ENCODE measurements at regions not wholly inside any gene's neighbourhood (a gene's known extent, or its start where the extent isn't known, plus 50 kb on each side); places are given as distances from the start of the nearest gene placed in this dataset.
"Not testable (repeated sequence)": the region's sequence is repeated elsewhere in the genome, so short reads cannot be mapped to it uniquely, and the experiment has no call there.

DNA sequence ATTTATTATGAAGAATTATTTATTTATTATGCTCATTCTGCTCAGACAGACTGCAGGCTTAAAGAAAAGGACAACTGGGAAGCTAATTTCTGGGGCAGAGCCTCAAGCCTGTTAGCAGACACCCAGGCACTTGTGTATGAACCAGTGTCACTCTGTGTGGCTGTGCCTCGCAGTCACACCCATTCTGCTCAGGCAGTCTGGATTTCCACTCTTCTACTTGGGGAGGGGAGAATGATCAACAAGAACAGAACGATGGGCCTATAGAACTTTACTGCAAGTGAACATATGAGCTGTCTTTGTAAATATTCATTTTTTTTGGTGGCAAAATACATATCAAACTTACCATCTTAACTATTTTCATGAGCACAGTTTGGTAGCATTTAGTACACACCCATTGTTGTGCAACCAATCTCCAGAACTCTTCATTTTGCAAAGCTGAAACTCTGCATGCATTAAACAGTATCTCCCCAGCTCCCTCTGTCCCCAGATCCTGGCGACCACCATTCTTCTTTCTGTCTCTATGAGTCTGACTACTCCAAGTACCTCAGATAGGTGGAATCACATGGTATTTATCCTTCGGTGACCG, 181.7 kb downstream of the NUFIP1 start:
- POLR2A ChIA-PET = no interaction called here
- ATAC-seq (no peak), DNase-seq (no peak)
- no peaks in the 10 kb centered on the region for H3K4me1 Mint-ChIP-seq (ENCODE audit: low read depth)
- H3K27me3 Mint-ChIP-seq (ENCODE audit: low read depth) = peaks cover 4% of the 10 kb centered on the region
- no peak overlapping the region for H3K27ac Mint-ChIP-seq
- H3K36me3 Mint-ChIP-seq (ENCODE audit: low read depth) = no peaks in the 10 kb centered on the region
- H3K9me3 Mint-ChIP-seq (ENCODE audit: insufficient read depth) = no peaks in the 10 kb centered on the region
- H3K4me3 Mint-ChIP-seq = no peak overlapping the region
- CTCF ChIA-PET = no interaction called here

DNA sequence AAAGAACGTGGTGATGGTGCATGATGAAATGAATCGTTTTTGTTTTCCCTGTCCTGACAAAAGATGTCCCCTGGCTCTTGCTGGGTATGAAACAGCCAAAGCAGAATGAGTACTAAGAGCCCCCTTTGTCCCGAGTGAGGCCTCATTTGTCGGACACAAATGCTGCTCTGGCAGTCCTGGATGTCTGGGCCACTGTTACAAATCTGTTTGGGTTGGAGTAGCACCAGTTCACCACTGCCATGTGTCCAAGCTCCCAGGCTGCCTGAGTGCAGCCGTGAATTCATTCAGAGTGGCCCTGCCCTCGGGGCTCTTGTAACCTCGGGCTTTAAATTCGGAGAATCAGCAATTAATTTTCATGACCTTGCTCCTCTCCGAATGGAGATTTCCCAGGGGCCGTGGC, 182.4 kb downstream of the NUFIP1 start:
- ChIA-PET CTCF (no interaction called here), POLR2A (no interaction called here)
- peaks cover 4% of the 10 kb centered on the region for H3K27me3 Mint-ChIP-seq (ENCODE audit: low read depth)
- H3K9me3 Mint-ChIP-seq (ENCODE audit: insufficient read depth) = no peaks in the 10 kb centered on the region
- no peaks in the 10 kb centered on the region for H3K4me1 Mint-ChIP-seq (ENCODE audit: low read depth)
- ATAC-seq = no peak
- no peaks in the 10 kb centered on the region for H3K36me3 Mint-ChIP-seq (ENCODE audit: low read depth)
- DNase-seq = no peak
- H3K4me3 Mint-ChIP-seq = no peak overlapping the region
- H3K27ac Mint-ChIP-seq = no peak overlapping the region

DNA sequence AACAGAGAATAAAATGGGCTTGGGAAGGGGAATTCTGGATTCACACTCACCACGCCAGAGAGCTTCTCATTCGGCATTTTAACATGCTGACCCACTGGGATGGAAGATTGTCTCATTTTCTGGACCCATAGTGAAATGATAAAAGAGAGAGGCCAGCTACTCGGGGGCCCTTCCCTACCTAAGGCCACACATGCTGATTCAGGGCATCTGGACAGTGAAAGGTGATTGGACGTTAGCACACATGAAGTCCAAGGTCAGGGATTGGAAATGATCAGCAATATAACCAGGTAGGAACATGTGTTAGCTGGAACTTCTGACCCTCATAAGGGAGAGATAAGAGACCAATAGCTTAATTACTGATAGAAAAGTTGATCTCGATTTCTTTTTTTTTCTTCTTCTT, 183.7 kb downstream of the NUFIP1 start:
- no peak for DNase-seq
- POLR2A ChIA-PET = no interaction called here
- H3K9me3 Mint-ChIP-seq (ENCODE audit: insufficient read depth) = no peaks in the 10 kb centered on the region
- H3K27me3 Mint-ChIP-seq (ENCODE audit: low read depth) = peaks cover 2% of the 10 kb centered on the region
- H3K4me1 Mint-ChIP-seq (ENCODE audit: low read depth) = no peaks in the 10 kb centered on the region
- H3K27ac Mint-ChIP-seq = no peak overlapping the region
- ATAC-seq = no peak
- H3K36me3 Mint-ChIP-seq (ENCODE audit: low read depth) = no peaks in the 10 kb centered on the region
- H3K4me3 Mint-ChIP-seq = no peak overlapping the region
- CTCF ChIA-PET = no interaction called here

DNA sequence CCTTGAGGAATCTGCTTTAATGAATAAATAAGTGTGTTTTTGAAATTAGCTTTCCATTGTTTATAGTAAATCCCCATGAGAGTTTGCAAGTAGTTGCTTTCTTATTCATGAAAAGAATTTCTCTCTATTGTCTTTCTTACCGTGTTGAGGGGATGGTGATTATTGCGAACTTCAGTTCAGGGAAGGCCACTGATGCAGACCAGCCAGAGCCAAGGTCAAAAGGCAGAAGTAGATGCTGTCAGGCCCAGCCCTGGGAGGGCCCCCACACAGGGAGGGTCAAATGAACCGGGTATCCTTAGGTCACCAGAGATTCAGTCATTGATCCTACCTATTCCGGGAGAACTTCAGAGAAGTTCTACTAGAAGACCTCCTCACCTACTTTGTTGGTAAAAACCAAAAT, 185.9 kb downstream of the NUFIP1 start:
- Mint-ChIP-seq H3K27me3 (ENCODE audit: low read depth) (no peaks in the 10 kb centered on the region), H3K36me3 (ENCODE audit: low read depth) (no peaks in the 10 kb centered on the region), H3K4me3 (no peak overlapping the region), H3K9me3 (ENCODE audit: insufficient read depth) (no peaks in the 10 kb centered on the region), H3K27ac (no peak overlapping the region), H3K4me1 (ENCODE audit: low read depth) (no peaks in the 10 kb centered on the region)
- DNase-seq = no peak
- ChIA-PET POLR2A (no interaction called here), CTCF (no interaction called here)
- ATAC-seq = no peak

DNA sequence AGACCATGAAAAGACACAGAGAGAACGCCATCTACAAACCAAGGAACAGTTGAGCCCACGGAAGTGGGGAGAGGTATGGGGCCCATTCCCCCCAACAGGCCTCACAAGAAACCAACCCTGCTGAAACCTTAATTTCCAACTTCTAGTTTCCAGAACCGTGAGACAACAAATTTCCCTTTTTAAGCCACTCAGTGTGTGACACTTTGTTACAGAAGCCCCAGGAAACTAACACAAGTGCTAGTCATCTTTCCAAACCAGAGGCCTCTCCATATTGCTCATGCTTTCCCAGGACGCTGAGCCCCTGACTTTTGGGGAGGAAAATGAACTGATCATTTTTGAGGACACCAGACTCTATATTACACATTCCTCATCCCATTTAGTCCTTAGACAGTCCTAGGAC, 186.8 kb downstream of the NUFIP1 start:
- H3K27ac Mint-ChIP-seq = no peak overlapping the region
- H3K27me3 Mint-ChIP-seq (ENCODE audit: low read depth) = no peaks in the 10 kb centered on the region
- ATAC-seq (no peak), DNase-seq (no peak)
- no peaks in the 10 kb centered on the region for H3K36me3 Mint-ChIP-seq (ENCODE audit: low read depth)
- H3K9me3 Mint-ChIP-seq (ENCODE audit: insufficient read depth) = no peaks in the 10 kb centered on the region
- CTCF ChIA-PET = no interaction called here
- H3K4me3 Mint-ChIP-seq = no peak overlapping the region
- H3K4me1 Mint-ChIP-seq (ENCODE audit: low read depth) = no peaks in the 10 kb centered on the region
- POLR2A ChIA-PET = no interaction called here

DNA sequence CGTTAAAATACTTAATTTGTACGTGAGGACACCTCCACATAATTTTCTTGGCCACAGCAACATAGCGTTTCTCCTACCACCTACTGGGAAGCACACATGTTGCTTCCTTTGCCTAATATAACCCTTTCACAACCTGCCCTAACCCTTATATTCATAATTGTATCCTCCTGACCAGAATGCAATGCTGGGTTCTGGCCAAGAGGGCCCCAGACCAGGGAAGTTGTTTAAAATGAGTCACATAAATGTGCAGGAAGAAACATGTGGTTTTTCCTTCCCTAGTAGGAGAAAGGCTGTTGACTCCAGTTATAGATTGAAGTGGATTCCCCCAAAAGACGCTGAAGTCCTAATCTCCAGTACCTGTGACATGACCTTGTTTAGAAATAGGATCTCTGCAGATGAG, 187.3 kb downstream of the NUFIP1 start:
- DNase-seq (no peak), ATAC-seq (no peak)
- ChIA-PET CTCF (interaction anchor here (0.6 kb wide), 1 partner anchor 450 kb away, joined by 3 read pairs; no protein-coding TSS in a partner anchor), POLR2A (no interaction called here)
- Mint-ChIP-seq H3K27me3 (ENCODE audit: low read depth) (no peaks in the 10 kb centered on the region), H3K4me1 (ENCODE audit: low read depth) (no peaks in the 10 kb centered on the region), H3K36me3 (ENCODE audit: low read depth) (no peaks in the 10 kb centered on the region), H3K9me3 (ENCODE audit: insufficient read depth) (no peaks in the 10 kb centered on the region), H3K4me3 (no peak overlapping the region), H3K27ac (no peak overlapping the region)

DNA sequence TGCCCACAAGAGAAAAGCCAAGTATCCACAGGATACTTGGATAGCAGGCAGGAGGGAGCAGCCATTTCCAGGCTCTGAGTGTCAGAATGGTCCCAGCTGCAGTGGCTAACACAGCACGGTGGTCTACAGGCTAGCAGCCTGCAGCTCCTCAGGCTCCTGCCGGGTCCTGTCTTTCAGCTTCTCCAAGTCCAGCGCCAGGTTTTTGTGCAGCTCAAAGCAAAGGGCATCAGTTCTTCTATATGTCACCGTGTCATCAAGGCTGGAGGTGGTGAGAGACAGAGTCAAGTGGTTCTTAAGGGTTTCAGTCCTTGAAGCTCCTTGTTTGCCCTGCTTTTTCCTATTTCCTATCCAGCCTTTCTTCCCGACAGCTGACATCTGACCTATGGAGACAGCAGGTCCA, 188.6 kb downstream of the NUFIP1 start:
- DNase-seq = no peak
- no peaks in the 10 kb centered on the region for H3K9me3 Mint-ChIP-seq (ENCODE audit: insufficient read depth)
- H3K27ac Mint-ChIP-seq = no peak overlapping the region
- H3K4me1 Mint-ChIP-seq (ENCODE audit: low read depth) = no peaks in the 10 kb centered on the region
- ChIA-PET CTCF (no interaction called here), POLR2A (no interaction called here)
- H3K36me3 Mint-ChIP-seq (ENCODE audit: low read depth) = no peaks in the 10 kb centered on the region
- no peak for ATAC-seq
- no peaks in the 10 kb centered on the region for H3K27me3 Mint-ChIP-seq (ENCODE audit: low read depth)
- H3K4me3 Mint-ChIP-seq = no peak overlapping the region

DNA sequence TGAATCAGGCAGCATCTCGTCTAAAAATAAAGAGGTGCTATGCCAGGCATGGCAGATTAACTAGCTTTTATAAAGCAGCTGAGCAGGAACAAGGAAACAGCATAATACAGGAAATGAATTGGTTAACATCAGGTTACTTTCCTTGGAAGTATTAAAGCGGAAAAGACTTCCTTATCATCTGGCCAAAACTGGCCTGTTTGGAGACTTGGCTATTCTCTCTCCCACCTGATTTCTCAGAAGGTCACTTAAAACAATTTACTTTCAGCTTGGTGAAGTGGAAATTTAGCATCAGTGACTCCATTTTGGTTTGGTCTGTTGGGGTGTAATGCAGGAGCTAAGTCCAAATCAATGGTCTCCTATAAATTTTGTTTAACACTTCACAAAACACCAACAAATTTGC, 191.6 kb downstream of the NUFIP1 start:
- POLR2A ChIA-PET = no interaction called here
- H3K36me3 Mint-ChIP-seq (ENCODE audit: low read depth) = no peaks in the 10 kb centered on the region
- DNase-seq (no peak), ATAC-seq (no peak)
- no peak overlapping the region for H3K4me3 Mint-ChIP-seq
- CTCF ChIA-PET = no interaction called here
- H3K27ac Mint-ChIP-seq = no peak overlapping the region
- no peaks in the 10 kb centered on the region for H3K27me3 Mint-ChIP-seq (ENCODE audit: low read depth)
- H3K4me1 Mint-ChIP-seq (ENCODE audit: low read depth) = no peaks in the 10 kb centered on the region
- H3K9me3 Mint-ChIP-seq (ENCODE audit: insufficient read depth) = no peaks in the 10 kb centered on the region

DNA sequence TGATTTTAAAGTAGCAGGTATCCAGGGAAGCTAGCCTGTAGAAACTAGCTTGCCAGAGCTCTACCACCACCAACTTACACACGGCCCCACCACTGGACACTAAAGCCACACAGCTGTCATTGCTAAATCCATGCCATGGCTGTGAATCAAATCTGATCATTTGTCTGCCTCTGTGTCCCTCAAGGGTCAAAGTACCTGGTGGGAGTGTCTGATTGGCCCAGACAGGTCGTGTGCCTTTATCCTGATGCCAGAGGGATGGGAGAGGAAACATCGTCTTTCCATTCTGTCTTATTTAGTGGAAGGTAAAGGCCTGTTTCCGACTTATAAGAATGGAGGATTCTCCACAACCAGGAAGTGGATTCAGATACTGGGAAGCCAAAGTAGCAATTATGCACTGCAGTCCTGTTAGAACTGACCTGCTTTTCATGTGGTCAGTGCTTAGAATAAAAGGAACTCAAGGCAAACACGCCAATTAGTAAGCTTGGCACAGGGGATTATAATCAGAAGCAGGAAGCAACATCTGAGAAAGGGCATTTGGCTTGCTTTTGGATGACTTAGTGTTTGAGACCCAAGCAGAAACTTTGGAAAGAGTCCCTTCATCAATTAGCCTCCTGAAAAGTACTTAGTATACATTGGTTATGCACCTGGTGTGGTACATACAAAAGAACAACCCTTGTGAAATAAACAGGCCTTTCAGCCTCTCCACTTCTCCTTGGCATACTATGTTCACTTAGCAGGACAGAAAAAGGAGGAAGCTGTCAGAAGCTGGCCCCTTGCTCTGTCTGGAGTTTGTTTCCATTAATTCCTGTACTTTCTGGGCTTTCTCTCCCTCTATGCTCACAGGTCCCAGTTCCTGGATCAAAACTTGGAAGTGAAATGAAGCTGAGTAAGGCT, 192.4 kb downstream of the NUFIP1 start:
- Mint-ChIP-seq H3K27ac (no peak overlapping the region), H3K4me1 (ENCODE audit: low read depth) (no peaks in the 10 kb centered on the region), H3K36me3 (ENCODE audit: low read depth) (no peaks in the 10 kb centered on the region), H3K9me3 (ENCODE audit: insufficient read depth) (no peaks in the 10 kb centered on the region), H3K4me3 (no peak overlapping the region), H3K27me3 (ENCODE audit: low read depth) (peaks cover 2% of the 10 kb centered on the region)
- ATAC-seq = no peak
- CTCF ChIA-PET = no interaction called here
- no peak for DNase-seq
- POLR2A ChIA-PET = no interaction called here

DNA sequence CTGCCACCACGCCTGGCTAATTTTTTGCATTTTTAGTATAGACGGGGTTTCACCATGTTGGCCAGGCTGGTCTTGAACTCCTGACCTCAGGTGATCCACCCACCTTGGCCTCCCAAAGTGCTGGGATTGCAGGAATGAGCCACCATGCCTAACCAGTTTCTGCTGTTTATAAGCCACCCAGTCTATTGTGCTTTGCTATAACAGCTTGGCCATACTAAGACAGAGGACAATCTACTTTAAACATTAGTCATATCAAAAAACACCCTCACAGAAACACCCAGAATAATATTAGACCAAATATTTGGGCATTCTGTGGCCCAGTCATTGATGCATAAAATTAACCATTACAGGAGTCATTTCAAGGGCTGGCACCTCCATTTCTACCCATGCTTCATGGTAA, 193.2 kb downstream of the NUFIP1 start:
- not testable (repeated sequence) for H3K27ac Mint-ChIP-seq

DNA sequence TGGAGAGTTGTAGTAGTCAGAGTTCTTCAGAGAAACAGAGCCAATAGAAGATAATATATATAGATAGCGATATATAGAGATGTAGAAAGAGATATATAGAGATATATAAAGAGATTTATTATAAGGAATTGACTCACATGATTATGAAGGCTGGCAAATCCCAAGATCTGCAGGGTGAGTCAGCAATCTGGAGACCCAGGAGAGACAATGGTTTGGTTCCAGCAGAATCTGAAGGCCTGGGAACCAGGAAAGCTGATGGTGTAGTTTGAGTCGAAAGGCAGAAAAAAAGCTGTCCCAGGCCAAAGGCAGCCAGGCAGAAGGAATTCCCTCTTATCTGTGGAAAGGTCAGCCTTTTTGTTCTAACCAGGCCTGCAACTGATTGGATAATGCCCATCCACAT, 194.1 kb downstream of the NUFIP1 start:
- peaks cover 2% of the 10 kb centered on the region for H3K27me3 Mint-ChIP-seq (ENCODE audit: low read depth)
- no peak overlapping the region for H3K4me3 Mint-ChIP-seq
- ATAC-seq = no peak
- no peaks in the 10 kb centered on the region for H3K4me1 Mint-ChIP-seq (ENCODE audit: low read depth)
- CTCF ChIA-PET = no interaction called here
- no peak overlapping the region for H3K27ac Mint-ChIP-seq
- no peak for DNase-seq
- no peaks in the 10 kb centered on the region for H3K9me3 Mint-ChIP-seq (ENCODE audit: insufficient read depth)
- POLR2A ChIA-PET = no interaction called here
- H3K36me3 Mint-ChIP-seq (ENCODE audit: low read depth) = no peaks in the 10 kb centered on the region

More for the DNA sequence above, 193.2 kb downstream of the NUFIP1 start:
- H3K9me3 Mint-ChIP-seq (ENCODE audit: insufficient read depth); H3K4me3 Mint-ChIP-seq; POLR2A ChIA-PET; CTCF ChIA-PET; H3K4me1 Mint-ChIP-seq (ENCODE audit: low read depth); DNase-seq; H3K36me3 Mint-ChIP-seq (ENCODE audit: low read depth); ATAC-seq; H3K27me3 Mint-ChIP-seq (ENCODE audit: low read depth): not testable (repeated sequence)

DNA sequence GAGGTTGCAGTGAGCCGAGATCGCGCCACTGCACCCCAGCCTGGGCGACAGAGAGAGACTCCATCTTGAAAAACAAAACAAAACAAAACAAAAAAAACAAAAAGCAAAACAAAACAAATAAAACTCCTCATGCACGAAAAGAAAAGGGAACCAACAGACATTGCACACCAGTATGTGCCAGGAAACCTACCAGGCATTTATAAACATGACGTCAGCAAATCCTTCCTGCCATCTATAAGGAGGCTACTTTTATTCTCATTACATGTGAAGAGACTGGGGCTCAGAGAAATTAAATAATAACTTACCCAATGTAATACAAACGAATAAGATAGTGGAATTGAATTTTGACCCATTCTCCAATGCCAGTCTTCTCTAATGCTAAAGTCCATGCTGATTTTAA, 197.2 kb downstream of the NUFIP1 start:
- H3K4me3 Mint-ChIP-seq = no peak overlapping the region
- no peak for ATAC-seq
- H3K4me1 Mint-ChIP-seq (ENCODE audit: low read depth) = no peaks in the 10 kb centered on the region
- H3K27ac Mint-ChIP-seq = no peak overlapping the region
- no peak for DNase-seq
- CTCF ChIA-PET = no interaction called here
- no peaks in the 10 kb centered on the region for H3K9me3 Mint-ChIP-seq (ENCODE audit: insufficient read depth)
- no peaks in the 10 kb centered on the region for H3K36me3 Mint-ChIP-seq (ENCODE audit: low read depth)
- POLR2A ChIA-PET = no interaction called here
- H3K27me3 Mint-ChIP-seq (ENCODE audit: low read depth) = peaks cover 2% of the 10 kb centered on the region

DNA sequence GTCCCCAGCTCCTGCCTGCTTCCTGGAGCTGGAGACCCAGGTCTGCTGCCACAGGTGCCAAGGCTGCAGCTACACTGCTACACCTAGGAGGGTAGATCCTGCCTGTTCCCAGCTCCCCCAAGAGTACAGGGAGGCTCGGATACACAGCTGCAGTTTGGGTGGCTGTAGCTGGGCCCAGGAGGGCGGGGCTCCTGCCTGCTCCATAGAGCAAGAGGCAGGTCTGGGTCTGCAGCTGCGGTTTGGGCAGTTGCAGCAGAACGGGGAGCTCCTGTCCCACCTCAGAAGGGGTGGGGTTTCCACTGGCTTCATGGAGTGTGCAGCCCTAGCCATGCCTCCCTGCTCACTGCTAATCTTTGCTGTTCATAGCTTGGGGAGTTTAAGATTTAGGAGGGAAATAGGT, 199.0 kb downstream of the NUFIP1 start:
- no peak overlapping the region for H3K27ac Mint-ChIP-seq
- no peak overlapping the region for H3K4me3 Mint-ChIP-seq
- H3K27me3 Mint-ChIP-seq (ENCODE audit: low read depth) = peaks cover 2% of the 10 kb centered on the region
- no peaks in the 10 kb centered on the region for H3K36me3 Mint-ChIP-seq (ENCODE audit: low read depth)
- POLR2A ChIA-PET = no interaction called here
- H3K9me3 Mint-ChIP-seq (ENCODE audit: insufficient read depth) = no peaks in the 10 kb centered on the region
- ATAC-seq = no peak
- no peaks in the 10 kb centered on the region for H3K4me1 Mint-ChIP-seq (ENCODE audit: low read depth)
- no peak for DNase-seq
- CTCF ChIA-PET = no interaction called here
